ENCODE measurements at regions not wholly inside any gene's neighbourhood (a gene's known extent, or its start where the extent isn't known, plus 50 kb on each side); places are given as distances from the start of the nearest gene placed in this dataset.

- H3K36me3 Mint-ChIP-seq (ENCODE audit: insufficient read depth in 1 of 3, low read depth in 3 of 3) = no peaks in the 10 kb centered on the region; a peak in 1 of 7 replicates
- peak; percentile 58 for DNase-seq
- H3K4me3 Mint-ChIP-seq = no peak overlapping the region
- Histone ChIP-seq H3K23ac (ENCODE audit: insufficient read length, low read depth, low read length) (no peak overlapping the region), H3K27ac (ENCODE audit: insufficient read length, low read depth, low read length) (no peak overlapping the region), H3K18ac (ENCODE audit: insufficient read length, low read depth, low read length) (no peak overlapping the region), H2BK12ac (ENCODE audit: insufficient read length, low read depth, low read length) (no peak overlapping the region), H3K4ac (ENCODE audit: low read depth, low read length) (no peak overlapping the region), H3T11ph (ENCODE audit: low read length) (no peak overlapping the region), H3K27me3 (ENCODE audit: insufficient read depth, low read length) (no peaks in the 10 kb centered on the region), H2BK20ac (ENCODE audit: low read depth, low read length, poor library complexity, severe bottlenecking) (no peak overlapping the region), H4K91ac (ENCODE audit: insufficient read length, low read depth, low read length) (no peak overlapping the region), H2AFZ (ENCODE audit: low read length) (no peak overlapping the region), H2BK15ac (ENCODE audit: low read depth, low read length) (no peak overlapping the region), H3K79me1 (ENCODE audit: insufficient read depth, low read depth, low read length, poor library complexity, severe bottlenecking) (no peaks in the 10 kb centered on the region), H2BK5ac (ENCODE audit: insufficient read length, low read length) (no peak overlapping the region), H3K14ac (ENCODE audit: insufficient read depth, low read length) (no peak overlapping the region), H3K4me2 (ENCODE audit: insufficient read depth, insufficient read length, low read length) (no peak overlapping the region), H3K79me2 (ENCODE audit: insufficient read depth, low read length) (no peaks in the 10 kb centered on the region), H3K56ac (ENCODE audit: insufficient read length, low read depth, low read length) (no peak overlapping the region), H4K20me1 (ENCODE audit: control insufficient read depth, insufficient read depth, insufficient read length) (no peaks in the 10 kb centered on the region), H3K9me3 (ENCODE audit: control insufficient read depth, low read depth, low read length) (no peaks in the 10 kb centered on the region), H3K4me1 (ENCODE audit: insufficient read depth, low read length) (no peaks in the 10 kb centered on the region), H4K8ac (replicated peaks; ENCODE audit: insufficient read length, low read depth, low read length) (no peak overlapping the region), H4K5ac (ENCODE audit: insufficient read length, low read depth, low read length) (no peak overlapping the region), H3K23me2 (ENCODE audit: insufficient read length, low read depth, low read length, poor library complexity, severe bottlenecking) (no peaks in the 10 kb centered on the region), H2BK120ac (ENCODE audit: low read depth, low read length, poor library complexity, severe bottlenecking) (no peak overlapping the region), H3K9ac (ENCODE audit: extremely low read depth, insufficient read length, low read length) (no peak overlapping the region), H2AK5ac (ENCODE audit: insufficient read length, low read length) (no peak overlapping the region)
- no peaks in the 10 kb centered on the region for H3K4me1 Mint-ChIP-seq
- peak; percentile 58 for TF ChIP-seq CTCF (conservative IDR thresholded peaks at IDR 0.05)
- H3K27ac Mint-ChIP-seq = peak overlapping the region in 1 of 3 experiments; percentile 45; a peak in 3 of 7 replicates
- H3K9me3 Mint-ChIP-seq = no peaks in the 10 kb centered on the region
- WGBS (ENCODE audit: extremely low coverage, insufficient read length, low lambda C conversion rate) = no CpG with 5 or more reads among the region's 6 CpGs
- H3K27me3 Mint-ChIP-seq (ENCODE audit: low read depth) = no peaks in the 10 kb centered on the region
Observed at GRCh38 chr1:238789916-238790667, 596.3 kb upstream of the CHRM3 start.
